GM04503 (cell line): ENCODE measurements at regions not wholly inside any gene's neighbourhood (a gene's known extent, or its start where the extent isn't known, plus 50 kb on each side); places are given as distances from the start of the nearest gene placed in this dataset.
"Not testable (repeated sequence)": the region's sequence is repeated elsewhere in the genome, so short reads cannot be mapped to it uniquely, and the experiment has no call there.

Experiments
- DNase-seq: peaks from one replicate; pipeline ENCODE4 v3.0.0-alpha.2; 2012; ENCODE audit warnings: low read depth

DNA sequence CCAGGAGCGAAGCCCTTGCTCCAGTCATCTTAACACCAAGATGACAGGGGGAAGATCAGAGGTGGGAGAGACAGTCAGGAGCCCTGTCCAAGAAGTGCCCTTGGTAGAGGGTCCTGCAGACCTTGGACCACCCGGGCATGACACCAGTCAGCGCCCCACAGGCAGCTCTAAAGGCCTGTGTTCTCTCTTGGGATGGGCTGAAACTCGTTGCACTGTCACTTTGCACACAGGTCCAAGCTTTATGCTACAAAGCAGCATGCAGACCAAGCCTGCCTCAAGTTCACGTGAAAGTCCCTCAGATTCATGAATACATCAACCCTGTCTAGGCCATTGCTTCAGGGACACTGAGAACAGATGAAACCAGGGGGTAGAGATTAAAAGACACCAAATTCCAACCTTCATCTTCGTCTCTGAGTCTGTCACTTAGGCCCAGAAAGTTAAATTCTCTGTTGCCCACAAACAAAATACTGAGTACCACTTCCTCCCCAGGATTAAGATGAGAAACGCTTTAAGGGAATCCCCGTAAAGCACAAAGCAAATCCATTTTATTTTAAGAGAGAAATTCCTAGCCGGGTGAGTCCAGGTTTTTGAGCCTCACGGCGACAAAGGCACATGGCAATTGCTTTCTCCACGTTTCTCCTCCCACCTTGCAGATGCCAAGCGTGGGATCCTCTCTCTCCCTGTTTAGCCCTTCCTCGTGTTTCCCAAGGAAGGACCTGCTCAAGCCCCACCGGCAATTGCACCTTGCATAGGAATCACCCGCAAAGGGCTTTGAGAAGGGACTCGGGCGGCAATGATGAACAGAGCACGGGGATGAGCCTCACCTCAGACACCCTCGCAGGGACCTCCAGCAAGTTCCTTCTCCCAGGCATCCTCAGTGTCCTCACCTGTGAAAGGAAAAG is 75.0 kb upstream of the ID2 start:
- no peak for DNase-seq

GRCh38 chr2:8607606-8608005 is 74.2 kb upstream of the ID2 start:
- DNase-seq, result peak; percentile 79

DNA sequence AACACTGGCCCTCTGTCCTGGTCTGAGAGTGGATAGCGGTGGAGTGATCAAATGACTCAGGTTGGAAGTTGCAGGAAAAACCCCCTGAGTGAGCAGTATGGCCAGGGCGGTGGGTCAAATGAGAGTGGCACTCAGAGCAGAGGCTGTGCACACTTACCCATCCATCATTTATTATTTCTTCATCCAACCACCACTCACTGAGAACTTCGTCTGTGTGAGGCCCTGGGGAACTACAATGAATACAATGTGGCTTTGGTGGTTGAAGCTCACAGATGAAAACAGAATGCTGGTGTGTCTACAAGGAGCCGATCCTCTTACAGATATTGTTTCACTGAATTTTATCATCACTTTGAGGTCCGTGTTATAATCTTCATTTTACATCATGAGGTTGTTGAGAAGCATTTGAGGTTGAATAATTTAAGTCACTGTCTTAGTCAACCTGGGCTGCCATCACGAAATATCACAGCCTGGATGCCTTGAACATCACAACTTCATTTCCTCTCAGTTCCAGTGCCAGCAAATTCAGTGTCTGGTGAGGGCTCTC is 73.4 kb upstream of the ID2 start:
- peak; percentile 27 for DNase-seq

- DNase-seq, result no peak
Observed at GRCh38 chr2:8609357-8609811, 72.5 kb upstream of the ID2 start.

GRCh38 chr2:8610775-8611174 is 71.1 kb upstream of the ID2 start:
- not testable (repeated sequence) for DNase-seq

GRCh38 chr2:8611246-8611645 is 70.6 kb upstream of the ID2 start:
- no peak for DNase-seq

- no peak for DNase-seq
Observed at GRCh38 chr2:8611700-8612099, 70.2 kb upstream of the ID2 start.

DNA sequence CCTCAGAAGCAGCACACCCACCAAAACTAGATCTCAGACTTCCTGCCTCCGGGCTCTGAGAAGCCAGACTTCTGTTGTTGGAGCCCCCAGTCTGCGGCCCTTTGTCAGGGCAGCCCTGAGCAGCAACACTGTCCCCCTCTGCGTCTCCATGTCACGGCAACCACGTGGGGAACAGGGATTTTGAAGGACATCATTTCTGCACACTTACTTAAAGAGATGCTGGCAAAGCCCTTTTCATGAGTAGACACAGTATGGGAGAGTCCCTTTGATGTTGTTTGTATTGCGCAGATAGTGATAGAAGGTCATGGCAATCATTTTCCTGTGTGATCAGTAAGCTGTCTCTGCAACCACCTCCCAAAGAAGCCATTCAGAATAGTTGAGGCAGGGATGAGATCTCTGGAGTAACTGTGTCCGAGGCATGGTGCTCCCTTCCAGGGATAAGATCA is 69.1 kb upstream of the ID2 start:
- no peak for DNase-seq

- not testable (repeated sequence) for DNase-seq
Observed at GRCh38 chr2:8613207-8613999, 68.5 kb upstream of the ID2 start.

- no peak for DNase-seq
Observed at GRCh38 chr2:8614646-8615045, 67.2 kb upstream of the ID2 start.

GRCh38 chr2:8615252-8615575 is 66.6 kb upstream of the ID2 start:
- DNase-seq, result no peak

- DNase-seq, result no peak
Observed at GRCh38 chr2:8615576-8616281, 66.1 kb upstream of the ID2 start.

- DNase-seq, result no peak
Observed at GRCh38 chr2:8617048-8617447, 64.8 kb upstream of the ID2 start.

DNA sequence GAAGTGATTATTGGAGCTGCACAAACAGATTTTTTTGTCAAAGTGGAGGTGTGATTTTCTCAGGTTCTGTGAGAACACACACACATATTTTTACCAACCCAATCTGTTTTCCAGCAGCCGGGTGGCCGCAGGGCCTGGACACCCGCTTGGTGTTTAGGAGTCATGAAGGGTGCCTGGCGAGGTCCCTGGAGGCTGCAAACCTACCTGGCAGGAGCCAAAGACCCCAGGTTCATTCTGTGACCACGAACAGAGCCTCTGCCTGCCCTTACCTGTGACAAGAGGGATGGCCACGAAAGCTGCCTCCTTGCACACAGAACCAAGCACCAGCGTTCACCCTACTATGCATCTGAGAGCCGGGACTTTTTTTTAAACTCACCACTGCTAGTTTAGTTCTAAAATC is 64.3 kb upstream of the ID2 start:
- no peak for DNase-seq

DNA sequence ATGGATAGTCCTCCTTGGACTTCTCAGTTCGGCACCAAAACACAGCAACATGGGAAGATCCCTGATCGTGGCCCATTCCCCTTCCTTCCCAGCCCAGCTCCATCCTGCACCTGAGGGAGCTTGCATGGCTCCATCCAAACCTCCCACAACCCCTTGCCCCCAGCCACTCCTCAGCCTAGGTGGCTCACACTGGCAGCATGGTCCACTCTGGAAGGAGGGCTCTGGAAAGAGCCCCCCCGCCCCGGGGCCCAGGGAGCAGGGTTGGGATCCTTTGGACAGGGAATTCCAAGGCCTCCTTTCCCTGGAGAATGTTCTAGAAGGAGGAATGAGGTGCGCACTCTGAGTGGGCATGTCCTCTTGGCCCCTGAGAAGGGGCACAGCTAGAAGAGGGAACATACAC is 62.8 kb upstream of the ID2 start:
- DNase-seq, result no peak

- no peak for DNase-seq
Observed at GRCh38 chr2:8620611-8621382, 61.1 kb upstream of the ID2 start.

DNA sequence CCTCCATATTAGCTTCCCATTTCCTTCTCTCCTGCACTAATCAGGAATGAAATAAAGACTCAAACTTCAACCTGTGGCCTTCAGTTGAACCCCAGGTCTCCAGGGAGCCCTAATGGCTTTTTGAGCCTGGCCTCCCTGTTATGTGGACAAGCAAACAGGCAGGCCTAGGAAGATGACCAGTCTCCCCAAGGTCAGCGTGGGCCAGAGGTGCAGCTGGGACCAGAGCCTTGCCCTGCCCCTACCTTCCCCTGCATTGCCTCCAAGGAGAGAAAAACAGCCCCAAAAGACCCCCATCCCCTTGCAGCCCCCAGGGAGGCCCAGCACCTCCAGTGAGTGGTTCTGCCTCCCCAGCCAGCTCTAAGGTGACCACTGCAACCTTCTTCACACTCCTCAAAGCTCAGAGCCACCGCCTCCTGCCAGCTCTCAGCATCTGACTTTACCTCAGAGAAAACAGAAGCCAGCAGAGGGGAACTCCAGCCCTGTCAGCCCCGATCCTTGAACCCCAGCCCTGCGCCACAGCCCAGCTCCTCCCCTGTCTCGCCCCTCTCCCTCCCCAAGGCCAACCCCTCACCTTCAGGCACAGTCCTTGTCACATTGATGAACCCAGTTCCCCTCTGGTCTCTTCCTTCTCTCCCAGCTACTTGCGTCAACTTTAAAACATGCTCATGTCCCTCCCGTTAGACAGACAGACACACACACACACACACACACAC is 59.5 kb upstream of the ID2 start:
- DNase-seq, result no peak

DNA sequence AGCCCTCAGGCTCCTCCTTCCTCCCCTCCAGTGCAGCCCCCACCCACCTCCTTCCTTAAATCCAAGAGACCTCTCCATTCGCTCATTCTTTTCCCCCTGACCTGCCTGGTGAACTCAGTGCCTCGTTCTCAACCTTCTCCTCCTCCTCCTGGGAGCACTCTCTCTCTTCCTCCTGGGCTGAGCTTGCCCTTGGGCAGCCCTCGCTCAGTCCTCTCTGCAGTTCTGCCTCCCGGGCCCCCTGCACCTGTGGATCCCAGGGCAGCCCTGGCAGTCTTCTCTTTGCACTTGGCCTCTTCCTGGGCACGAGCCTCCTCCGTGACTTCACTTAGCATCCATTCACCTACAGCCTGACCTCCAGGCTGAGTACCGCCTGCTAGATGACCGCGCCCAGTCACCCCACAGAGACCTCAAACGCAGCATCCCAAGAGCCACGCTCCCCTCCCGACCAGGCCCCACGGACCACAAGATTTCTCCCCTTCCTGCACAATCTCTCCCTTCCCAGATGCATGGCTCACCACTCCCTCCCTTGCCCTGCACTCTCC is 58.9 kb upstream of the ID2 start:
- DNase-seq, result no peak

GRCh38 chr2:8623576-8623957 is 58.3 kb upstream of the ID2 start:
- no peak for DNase-seq

DNA sequence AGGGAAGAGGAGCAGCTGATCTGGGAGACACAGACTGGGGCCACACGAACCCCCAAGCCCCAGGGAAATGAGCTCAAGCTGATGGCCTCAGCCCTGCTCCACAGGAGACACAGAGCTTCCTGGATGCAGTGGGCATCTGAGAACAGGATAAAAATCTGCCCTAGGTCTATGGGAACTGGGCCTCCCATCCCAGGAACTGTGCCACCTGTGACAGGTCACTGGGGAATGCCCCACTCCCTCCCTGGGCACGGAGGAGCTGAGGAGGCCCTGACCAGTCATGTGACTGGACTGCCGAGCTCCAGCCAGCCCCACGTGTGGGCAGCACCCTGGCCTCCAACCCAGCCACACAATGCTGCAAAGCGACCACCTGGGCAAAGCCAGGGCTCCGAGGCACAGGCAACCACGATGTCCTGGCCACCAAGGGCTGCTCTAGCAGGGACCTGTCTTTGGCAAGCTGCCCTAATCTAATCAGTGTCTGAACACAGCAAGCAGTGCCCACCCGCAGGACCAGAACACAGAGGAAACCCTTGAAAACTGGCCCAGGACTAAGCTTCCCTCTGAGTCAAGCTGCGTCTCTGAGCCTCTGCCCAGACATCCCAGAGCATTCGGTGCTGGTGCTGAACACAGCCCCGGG is 57.8 kb upstream of the ID2 start:
- no peak for DNase-seq
